H9 (cell line): ENCODE measurements at regions not wholly inside any gene's neighbourhood (a gene's known extent, or its start where the extent isn't known, plus 50 kb on each side); places are given as distances from the start of the nearest gene placed in this dataset.

ENCODE experiments used
- DNase-seq: peaks from one replicate; pipeline ENCODE4 v3.0.0-alpha.2; 2017
- H2AFZ ChIP-seq: one replicate; pipeline ENCODE4 v1.6.1; 2013; ENCODE audit warnings: mild to moderate bottlenecking, low read length, control low read depth, moderate library complexity
- H2AK5ac ChIP-seq: 2 replicates; pipeline ENCODE4 v1.6.1; 2013; ENCODE audit warnings: low read length, control low read depth, mixed read lengths; ENCODE audit not compliant: insufficient read length
- H2BK120ac ChIP-seq: one replicate; pipeline ENCODE4 v1.6.1; 2013; ENCODE audit warnings: low read depth, mild to moderate bottlenecking, low read length, control low read depth, inconsistent platforms; ENCODE audit not compliant: poor library complexity, severe bottlenecking
- H2BK12ac ChIP-seq: 2 replicates; pipeline ENCODE4 v1.6.1; 2013; ENCODE audit warnings: low read length, control low read depth, mixed read lengths, low read depth; ENCODE audit not compliant: insufficient read length
- H2BK15ac ChIP-seq: 2 replicates; pipeline ENCODE4 v1.6.1; 2013; ENCODE audit warnings: low read depth, low read length, control low read depth
- H2BK20ac ChIP-seq: one replicate; pipeline ENCODE4 v1.6.1; 2013; ENCODE audit warnings: low read depth, mild to moderate bottlenecking, low read length, control low read depth, inconsistent platforms; ENCODE audit not compliant: poor library complexity, severe bottlenecking
- H2BK5ac ChIP-seq: 2 replicates; pipeline ENCODE4 v1.6.1; 2013; ENCODE audit warnings: low read length, control low read depth, mixed read lengths; ENCODE audit not compliant: insufficient read length
- H3K14ac ChIP-seq: 2 replicates; pipeline ENCODE4 v1.6.1; 2013; ENCODE audit warnings: low read length, control low read depth; ENCODE audit not compliant: insufficient read depth
- H3K18ac ChIP-seq: 2 replicates; pipeline ENCODE4 v1.6.1; 2013; ENCODE audit warnings: low read depth, mild to moderate bottlenecking, mixed read lengths, low read length, control low read depth; ENCODE audit not compliant: insufficient read length
- H3K23ac ChIP-seq: 2 replicates; pipeline ENCODE4 v1.6.1; 2013; ENCODE audit warnings: low read length, control low read depth, mixed read lengths, low read depth; ENCODE audit not compliant: insufficient read length
- H3K23me2 ChIP-seq: 2 replicates; pipeline ENCODE4 v1.6.1; 2013; ENCODE audit warnings: low read depth, mild to moderate bottlenecking, mixed read lengths, low read length, control low read depth; ENCODE audit not compliant: insufficient read length, poor library complexity, severe bottlenecking
- H3K27ac ChIP-seq: 2 replicates; pipeline ENCODE4 v1.5.1; 2013; ENCODE audit warnings: low read length, control low read depth, mixed read lengths, low read depth; ENCODE audit not compliant: insufficient read length
- H3K27me3 ChIP-seq: 2 replicates; pipeline ENCODE4 v1.6.1; 2013; ENCODE audit warnings: low read length, control low read depth, inconsistent platforms; ENCODE audit not compliant: insufficient read depth
- H3K4ac ChIP-seq: 2 replicates; pipeline ENCODE4 v1.6.1; 2013; ENCODE audit warnings: low read depth, mild to moderate bottlenecking, control low read depth, inconsistent platforms, low read length, moderate library complexity
- H3K4me1 ChIP-seq: 2 replicates; pipeline ENCODE4 v1.6.1; 2013; ENCODE audit warnings: low read length, control low read depth, inconsistent platforms; ENCODE audit not compliant: insufficient read depth
- H3K4me2 ChIP-seq: 2 replicates; pipeline ENCODE4 v1.6.1; 2013; ENCODE audit warnings: low read length, control low read depth, mixed read lengths; ENCODE audit not compliant: insufficient read length, insufficient read depth
- H3K56ac ChIP-seq: 2 replicates; pipeline ENCODE4 v1.6.1; 2013; ENCODE audit warnings: low read depth, mild to moderate bottlenecking, mixed read lengths, low read length, control low read depth; ENCODE audit not compliant: insufficient read length
- H3K79me1 ChIP-seq: 2 replicates; pipeline ENCODE4 v1.6.1; 2013; ENCODE audit warnings: low read depth, mild to moderate bottlenecking, moderate library complexity, low read length, control low read depth, inconsistent platforms; ENCODE audit not compliant: insufficient read depth, poor library complexity, severe bottlenecking
- H3K79me2 ChIP-seq: 2 replicates; pipeline ENCODE4 v1.6.1; 2013; ENCODE audit warnings: low read length, control low read depth, inconsistent platforms; ENCODE audit not compliant: insufficient read depth
- H3K9ac ChIP-seq: 2 replicates; pipeline ENCODE4 v1.6.1; 2013; ENCODE audit warnings: low read length, control low read depth, mixed read lengths; ENCODE audit not compliant: insufficient read length; ENCODE audit errors: extremely low read depth
- H3K9me3 ChIP-seq: one replicate; pipeline ENCODE4 v1.6.1; 2013; ENCODE audit warnings: low read depth, low read length, inconsistent platforms; ENCODE audit not compliant: control insufficient read depth
- H3T11ph ChIP-seq: one replicate; pipeline ENCODE4 v1.6.1; 2013; ENCODE audit warnings: mild to moderate bottlenecking, low read length, control low read depth, inconsistent platforms
- H4K20me1 ChIP-seq: one replicate; pipeline ENCODE4 v1.6.1; 2013; ENCODE audit not compliant: control insufficient read depth, insufficient read length, insufficient read depth
- H4K5ac ChIP-seq: 2 replicates; pipeline ENCODE4 v1.6.1; 2013; ENCODE audit warnings: low read depth, mild to moderate bottlenecking, mixed read lengths, low read length, control low read depth; ENCODE audit not compliant: insufficient read length
- H4K8ac ChIP-seq: replicated peaks from 2 replicates; pipeline ENCODE4 v1.6.1; 2013; ENCODE audit warnings: low read length, control low read depth, mixed read lengths, low read depth; ENCODE audit not compliant: insufficient read length
- H4K91ac ChIP-seq: 2 replicates; pipeline ENCODE4 v1.6.1; 2013; ENCODE audit warnings: low read depth, mild to moderate bottlenecking, moderate library complexity, mixed read lengths, low read length, control low read depth; ENCODE audit not compliant: insufficient read length
- H3K27ac Mint-ChIP-seq, 3 experiments: 2 replicates in 2 of 3; 3 replicates in 1 of 3; pipeline ENCODE4 v1.8.0; 2020 to 2021; ENCODE audit warnings: mixed read lengths in 3 of 3, mild to moderate bottlenecking in 1 of 3, moderate library complexity in 1 of 3
- H3K27me3 Mint-ChIP-seq: 2 replicates; pipeline ENCODE4 v1.8.0; 2021; ENCODE audit warnings: low read depth, mild to moderate bottlenecking, moderate library complexity, mixed read lengths
- H3K36me3 Mint-ChIP-seq, 3 experiments: 2 replicates in 2 of 3; 3 replicates in 1 of 3; pipeline ENCODE4 v1.8.0; 2020 to 2021; ENCODE audit warnings: low read depth in 3 of 3, mixed read lengths in 3 of 3; ENCODE audit not compliant: insufficient read depth in 1 of 3
- H3K4me1 Mint-ChIP-seq, 2 experiments: 2 replicates each; pipeline ENCODE4 v1.8.0; 2020; ENCODE audit warnings: mixed read lengths in 2 of 2
- H3K4me3 Mint-ChIP-seq, 2 experiments: 2 replicates in 1 of 2; 3 replicates in 1 of 2; pipeline ENCODE4 v1.8.0; 2020 to 2021; ENCODE audit warnings: mild to moderate bottlenecking in 2 of 2, mixed read lengths in 2 of 2, moderate library complexity in 1 of 2
- H3K9me3 Mint-ChIP-seq, 2 experiments: 2 replicates in 1 of 2; 3 replicates in 1 of 2; pipeline ENCODE4 v1.8.0; 2020; ENCODE audit warnings: mild to moderate bottlenecking in 2 of 2, mixed read lengths in 2 of 2, moderate library complexity in 1 of 2
- WGBS: extraction: QIAGEN DNeasy Blood & Tissue Kit; methylation state at CpG from one replicate; pipeline ENCODE4 v1.1.7; 2013; ENCODE audit warnings: missing lambda C conversion rate, low lambda C conversion rate, mixed read lengths; ENCODE audit not compliant: insufficient read length; ENCODE audit errors: extremely low coverage; 5-methylcytosine and 5-hydroxymethylcytosine counted together
- TF ChIP-seq, protein P1 (sequence below): fragments of 200-600 bp; sonication (generic); conservative IDR thresholded peaks from 3 replicates; pipeline ENCODE4 v1.8.0; 2021; ENCODE audit warnings: antibody characterized with exemption, mild to moderate bottlenecking

GRCh38 chr4:4602468-4602867, 60.6 kb upstream of the STX18 start:
- Histone ChIP-seq H3K27ac (no peak overlapping the region), H3K27me3 (no peaks in the 10 kb centered on the region), H4K8ac (no peak overlapping the region), H3K79me1 (no peaks in the 10 kb centered on the region), H2AK5ac (no peak overlapping the region), H3K23me2 (no peaks in the 10 kb centered on the region), H3K4me2 (no peak overlapping the region), H4K20me1 (no peaks in the 10 kb centered on the region), H4K91ac (no peak overlapping the region), H3T11ph (no peak overlapping the region), H3K23ac (no peak overlapping the region), H3K56ac (no peak overlapping the region), H3K18ac (no peak overlapping the region), H4K5ac (no peak overlapping the region), H2BK12ac (no peak overlapping the region), H2AFZ (no peak overlapping the region), H3K14ac (no peak overlapping the region), H2BK5ac (no peak overlapping the region), H2BK15ac (no peak overlapping the region), H3K9me3 (no peaks in the 10 kb centered on the region), H3K4ac (no peak overlapping the region), H2BK20ac (no peak overlapping the region), H3K9ac (no peak overlapping the region), H3K4me1 (peaks cover 2% of the 10 kb centered on the region; the same call in 1 of the 2 replicates), H3K79me2 (no peaks in the 10 kb centered on the region), H2BK120ac (no peak overlapping the region)
- Mint-ChIP-seq H3K4me3 (no peak overlapping the region), H3K36me3 (peaks cover 0 to 8% (median 0%) of the 10 kb centered on the region in 3 experiments; a peak in 3 of 7 replicates), H3K27me3 (peaks cover 13% of the 10 kb centered on the region), H3K9me3 (no peaks in the 10 kb centered on the region), H3K4me1 (peaks cover 8 to 21% of the 10 kb centered on the region in 2 experiments), H3K27ac (no peak overlapping the region)
- no peak for DNase-seq
- no CpG with 5 or more reads among the region's 2 CpGs for WGBS
- TF ChIP-seq, protein P1, sequence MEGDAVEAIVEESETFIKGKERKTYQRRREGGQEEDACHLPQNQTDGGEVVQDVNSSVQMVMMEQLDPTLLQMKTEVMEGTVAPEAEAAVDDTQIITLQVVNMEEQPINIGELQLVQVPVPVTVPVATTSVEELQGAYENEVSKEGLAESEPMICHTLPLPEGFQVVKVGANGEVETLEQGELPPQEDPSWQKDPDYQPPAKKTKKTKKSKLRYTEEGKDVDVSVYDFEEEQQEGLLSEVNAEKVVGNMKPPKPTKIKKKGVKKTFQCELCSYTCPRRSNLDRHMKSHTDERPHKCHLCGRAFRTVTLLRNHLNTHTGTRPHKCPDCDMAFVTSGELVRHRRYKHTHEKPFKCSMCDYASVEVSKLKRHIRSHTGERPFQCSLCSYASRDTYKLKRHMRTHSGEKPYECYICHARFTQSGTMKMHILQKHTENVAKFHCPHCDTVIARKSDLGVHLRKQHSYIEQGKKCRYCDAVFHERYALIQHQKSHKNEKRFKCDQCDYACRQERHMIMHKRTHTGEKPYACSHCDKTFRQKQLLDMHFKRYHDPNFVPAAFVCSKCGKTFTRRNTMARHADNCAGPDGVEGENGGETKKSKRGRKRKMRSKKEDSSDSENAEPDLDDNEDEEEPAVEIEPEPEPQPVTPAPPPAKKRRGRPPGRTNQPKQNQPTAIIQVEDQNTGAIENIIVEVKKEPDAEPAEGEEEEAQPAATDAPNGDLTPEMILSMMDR, result no peak
